ENCODE measurements at regions not wholly inside any gene's neighbourhood (a gene's known extent, or its start where the extent isn't known, plus 50 kb on each side); places are given as distances from the start of the nearest gene placed in this dataset.
A peak's percentile ranks its signal among the peaks of the same experiment; 100 is the strongest.

GRCh38 chr9:2570615-2571479, 50.7 kb upstream of the VLDLR start:
- H3K27ac ChIP-seq, result peak overlapping the region; percentile 81 to 84 (median 82)

More at GRCh38 chr9:2570615-2571479, 50.7 kb upstream of the VLDLR start:
- no peak for TF ChIP-seq CTCF (IDR thresholded peaks at IDR 0.05 in 4 of 5, conservative IDR thresholded peaks at IDR 0.05 in 1 of 5)
- no peak for TF ChIP-seq POLR2A (IDR thresholded peaks at IDR 0.05)
- DNase-seq, result peak; percentile 96 to 100
- Histone ChIP-seq H3K4me1 (peaks cover 17 to 39% of the 10 kb centered on the region in 2 donors), H3K9me3 (no peaks in the 10 kb centered on the region), H3K36me3 (no peaks in the 10 kb centered on the region), H3K4me3 (peak overlapping the region in 1 of 4 donors; percentile 5), H3K27me3 (no peaks in the 10 kb centered on the region)
- ATAC-seq, result peak; percentile 90 to 97
- in situ Hi-C loops (cut with MboI; ENCODE audit: low sequenced_read_pairs in 4 of 4) (no loop called here), intact Hi-C loops (cut with DNase I; ENCODE audit: low total_unique reads) (loop anchor here (1.0 to 5.0 kb wide), 4 partner anchors 50 to 554 kb away; partner anchors contain the start of genes SMARCA2 and VLDLR)

All from gastrocnemius medialis (tissue), 4 donors.